PC-3 (cell line): ENCODE measurements at regions not wholly inside any gene's neighbourhood (a gene's known extent, or its start where the extent isn't known, plus 50 kb on each side); places are given as distances from the start of the nearest gene placed in this dataset.
"Not testable (repeated sequence)": the region's sequence is repeated elsewhere in the genome, so short reads cannot be mapped to it uniquely, and the experiment has no call there.

ENCODE experiments used
- ATAC-seq: fragments of 200-7000 bp; cut with Tn5 transposase; 2 replicates; pipeline ENCODE4 v1.9.1; 2020; ENCODE audit warnings: mild to moderate bottlenecking, moderate library complexity
- BruUV-seq: library from RNA; stranded (reverse); fragments of 400-500 nt; replicated peaks from 2 replicates; lab custom pipeline; 2021; lab: Mats Ljungman, UMichigan
- CTCF ChIA-PET: fragments of 300-600 bp; sonication (Branson Sonifier 250); formaldehyde crosslinking; loops from one replicate; lab custom pipeline; 2022; ENCODE audit warnings: antibody characterized with exemption; lab: Charles Lee
- POLR2A ChIA-PET: fragments of 300-600 bp; sonication (Branson Sonifier 250); formaldehyde crosslinking; loops from one replicate; lab custom pipeline; 2022; ENCODE audit warnings: antibody characterized with exemption; ENCODE audit not compliant: unreplicated experiment; lab: Charles Lee
- DNase-seq: peaks from one replicate; pipeline ENCODE4 v3.0.0-alpha.2; 2015
- H2AFZ ChIP-seq: fragments of 300-600 bp; sonication (generic); 2 replicates; pipeline ENCODE4 v1.6.0; 2016; ENCODE audit warnings: antibody characterized with exemption, low read length
- H3F3A ChIP-seq: fragments of 300-600 bp; sonication (generic); one replicate; pipeline ENCODE4 v1.6.0; 2017; ENCODE audit warnings: antibody characterized with exemption, low read length, control low read depth, mild to moderate bottlenecking; ENCODE audit not compliant: unreplicated experiment
- H3K27ac ChIP-seq: fragments of 300-600 bp; sonication (generic); 2 replicates; pipeline ENCODE4 v1.5.1; 2016; ENCODE audit warnings: mild to moderate bottlenecking, low read length
- H3K27me3 ChIP-seq: fragments of 300-600 bp; sonication (generic); 2 replicates; pipeline ENCODE4 v1.6.1; 2016; ENCODE audit warnings: low read length, mixed read lengths
- H3K36me3 ChIP-seq: fragments of 300-600 bp; sonication (generic); 2 replicates; pipeline ENCODE4 v1.6.1; 2016; ENCODE audit warnings: low read depth, mixed run types, low read length, mixed read lengths
- H3K4me1 ChIP-seq: fragments of 300-600 bp; sonication (generic); 2 replicates; pipeline ENCODE4 v1.5.1; 2016; ENCODE audit warnings: low read length; ENCODE audit not compliant: insufficient read depth
- H3K4me2 ChIP-seq: fragments of 300-600 bp; sonication (generic); 2 replicates; pipeline ENCODE4 v1.6.0; 2016; ENCODE audit warnings: low read length
- H3K4me3 ChIP-seq: fragments of 300-600 bp; sonication (generic); 2 replicates; pipeline ENCODE4 v1.5.1; 2016; ENCODE audit warnings: mild to moderate bottlenecking, low read length, mixed read lengths
- H3K79me2 ChIP-seq: fragments of 300-600 bp; sonication (generic); 2 replicates; pipeline ENCODE4 v1.6.1; 2017; ENCODE audit warnings: low read length, mixed read lengths
- H3K9ac ChIP-seq: fragments of 300-600 bp; sonication (generic); 2 replicates; pipeline ENCODE4 v1.6.0; 2016; ENCODE audit warnings: mild to moderate bottlenecking, low read length
- H3K9me2 ChIP-seq: fragments of 300-600 bp; sonication (generic); replicated peaks from 2 replicates; pipeline ENCODE4 v1.6.1; 2016; ENCODE audit warnings: mixed run types, low read length, mixed read lengths
- H3K9me3 ChIP-seq: fragments of 300-600 bp; sonication (generic); 2 replicates; pipeline ENCODE4 v1.6.1; 2016; ENCODE audit warnings: low read length, mixed read lengths
- H4K20me1 ChIP-seq: fragments of 300-600 bp; sonication (generic); 2 replicates; pipeline ENCODE4 v1.6.1; 2016; ENCODE audit warnings: low read length, mixed read lengths
- EZH2 ChIP-seq: fragments of 300-600 bp; sonication (generic); IDR thresholded peaks from one replicate; pipeline ENCODE4 v1.6.1; 2017; ENCODE audit warnings: antibody characterized with exemption, mild to moderate bottlenecking, low read length; ENCODE audit not compliant: unreplicated experiment
- EZH2phosphoT487 ChIP-seq: fragments of 300-600 bp; sonication (generic); IDR thresholded peaks from 2 replicates; pipeline ENCODE4 v1.6.1; 2018; ENCODE audit warnings: mild to moderate bottlenecking, antibody characterized with exemption, low read length, borderline replicate concordance
- intact Hi-C: fragments of 100-400 bp; cut with micrococcal nuclease; formaldehyde crosslinking; loops from 2 replicates; pipeline ENCODE4 v1.9.0; 2023
- TF ChIP-seq, protein P1 (sequence below): fragments of 300-600 bp; sonication (generic); conservative IDR thresholded peaks from 2 replicates; pipeline ENCODE4 v1.5.1; 2017; ENCODE audit warnings: antibody characterized with exemption, low read depth, mild to moderate bottlenecking, low read length

GRCh38 chr2:167783261-167784083, 463.9 kb downstream of the STK39 start:
- DNase-seq (no peak), ATAC-seq (no peak)
- no peaks in the 10 kb centered on the region for H3K9me3 ChIP-seq
- no peak overlapping the region for H2AFZ ChIP-seq
- H4K20me1 ChIP-seq, result no peaks in the 10 kb centered on the region
- no peaks in the 10 kb centered on the region for H3K27me3 ChIP-seq
- H3K4me1 ChIP-seq, result no peaks in the 10 kb centered on the region
- H3K27ac ChIP-seq, result no peak overlapping the region
- TF ChIP-seq EZH2phosphoT487, result no peak
- TF ChIP-seq EZH2, result no peak
- TF ChIP-seq, protein P1, sequence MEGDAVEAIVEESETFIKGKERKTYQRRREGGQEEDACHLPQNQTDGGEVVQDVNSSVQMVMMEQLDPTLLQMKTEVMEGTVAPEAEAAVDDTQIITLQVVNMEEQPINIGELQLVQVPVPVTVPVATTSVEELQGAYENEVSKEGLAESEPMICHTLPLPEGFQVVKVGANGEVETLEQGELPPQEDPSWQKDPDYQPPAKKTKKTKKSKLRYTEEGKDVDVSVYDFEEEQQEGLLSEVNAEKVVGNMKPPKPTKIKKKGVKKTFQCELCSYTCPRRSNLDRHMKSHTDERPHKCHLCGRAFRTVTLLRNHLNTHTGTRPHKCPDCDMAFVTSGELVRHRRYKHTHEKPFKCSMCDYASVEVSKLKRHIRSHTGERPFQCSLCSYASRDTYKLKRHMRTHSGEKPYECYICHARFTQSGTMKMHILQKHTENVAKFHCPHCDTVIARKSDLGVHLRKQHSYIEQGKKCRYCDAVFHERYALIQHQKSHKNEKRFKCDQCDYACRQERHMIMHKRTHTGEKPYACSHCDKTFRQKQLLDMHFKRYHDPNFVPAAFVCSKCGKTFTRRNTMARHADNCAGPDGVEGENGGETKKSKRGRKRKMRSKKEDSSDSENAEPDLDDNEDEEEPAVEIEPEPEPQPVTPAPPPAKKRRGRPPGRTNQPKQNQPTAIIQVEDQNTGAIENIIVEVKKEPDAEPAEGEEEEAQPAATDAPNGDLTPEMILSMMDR, result no peak
- no peaks in the 10 kb centered on the region for H3K9me2 ChIP-seq
- ChIA-PET CTCF (no interaction called here), POLR2A (no interaction called here)
- intact Hi-C loops, result no loop called here
- H3K9ac ChIP-seq, result no peak overlapping the region
- BruUV-seq, result no TSS peak
- H3K79me2 ChIP-seq, result no peaks in the 10 kb centered on the region
- H3K4me3 ChIP-seq, result no peak overlapping the region
- no peaks in the 10 kb centered on the region for H3F3A ChIP-seq
- no peaks in the 10 kb centered on the region for H3K36me3 ChIP-seq
- no peak overlapping the region for H3K4me2 ChIP-seq

DNA sequence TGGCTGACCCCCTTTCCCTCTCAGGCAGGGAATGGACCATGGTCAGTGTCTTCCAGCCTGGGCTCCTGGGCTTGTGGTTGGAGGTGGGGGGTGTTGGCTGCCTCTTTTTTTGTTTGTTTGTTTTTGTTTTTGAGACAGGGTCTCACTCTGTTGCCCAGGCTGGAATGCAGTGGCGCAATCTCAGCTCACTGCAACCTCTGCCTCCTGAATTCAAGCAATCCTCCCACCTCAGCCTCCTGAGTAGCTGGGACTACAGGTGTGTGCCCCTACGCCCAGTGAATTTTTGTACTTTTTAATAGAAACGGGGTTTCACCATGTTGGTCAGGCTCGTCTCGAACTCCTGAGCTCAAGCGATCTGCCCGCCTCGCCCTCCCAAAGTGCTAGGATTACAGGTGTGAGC, 465.8 kb downstream of the STK39 start:
- H3K4me1 ChIP-seq, BruUV-seq, H3K79me2 ChIP-seq, H3K27me3 ChIP-seq, CTCF ChIA-PET, H3K4me3 ChIP-seq, H3F3A ChIP-seq, H3K9me2 ChIP-seq, ATAC-seq, intact Hi-C loops, H2AFZ ChIP-seq, H3K27ac ChIP-seq, H3K36me3 ChIP-seq, H3K9ac ChIP-seq, POLR2A ChIA-PET, H3K9me3 ChIP-seq, H3K4me2 ChIP-seq, DNase-seq, H4K20me1 ChIP-seq: not testable (repeated sequence)

DNA sequence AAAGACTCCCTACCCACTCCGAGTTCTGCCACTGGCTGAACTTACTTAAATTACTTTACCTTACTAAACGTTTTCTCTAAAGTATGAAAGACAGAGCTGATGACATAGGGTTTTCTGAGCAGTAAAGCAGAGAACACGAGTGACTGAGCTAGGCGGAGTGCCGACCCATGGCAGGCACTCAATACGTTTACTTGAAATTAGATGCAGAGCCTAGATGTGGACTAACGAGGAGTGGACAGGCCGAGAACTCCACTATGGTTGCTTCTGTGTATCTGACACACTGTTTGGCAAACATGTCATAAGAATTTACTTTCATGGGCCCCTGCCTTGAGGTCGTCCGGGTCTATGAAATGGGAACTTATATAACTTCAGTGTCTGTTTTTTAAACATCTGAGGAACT, 471.0 kb downstream of the STK39 start:
- Histone ChIP-seq H2AFZ (no peak overlapping the region), H3K79me2 (no peaks in the 10 kb centered on the region), H3K27ac (no peak overlapping the region), H3F3A (no peaks in the 10 kb centered on the region), H3K9ac (no peak overlapping the region), H3K9me2 (no peaks in the 10 kb centered on the region), H3K4me3 (no peak overlapping the region), H3K27me3 (no peaks in the 10 kb centered on the region), H3K9me3 (no peaks in the 10 kb centered on the region), H3K4me2 (no peak overlapping the region), H3K36me3 (no peaks in the 10 kb centered on the region), H4K20me1 (no peaks in the 10 kb centered on the region), H3K4me1 (no peaks in the 10 kb centered on the region)
- ChIA-PET CTCF (no interaction called here), POLR2A (no interaction called here)
- no peak for TF ChIP-seq EZH2phosphoT487
- intact Hi-C loops, result no loop called here
- no TSS peak for BruUV-seq
- ATAC-seq (no peak), DNase-seq (no peak)
